ENCODE measurements at regions not wholly inside any gene's neighbourhood (a gene's known extent, or its start where the extent isn't known, plus 50 kb on each side); places are given as distances from the start of the nearest gene placed in this dataset.

DNA sequence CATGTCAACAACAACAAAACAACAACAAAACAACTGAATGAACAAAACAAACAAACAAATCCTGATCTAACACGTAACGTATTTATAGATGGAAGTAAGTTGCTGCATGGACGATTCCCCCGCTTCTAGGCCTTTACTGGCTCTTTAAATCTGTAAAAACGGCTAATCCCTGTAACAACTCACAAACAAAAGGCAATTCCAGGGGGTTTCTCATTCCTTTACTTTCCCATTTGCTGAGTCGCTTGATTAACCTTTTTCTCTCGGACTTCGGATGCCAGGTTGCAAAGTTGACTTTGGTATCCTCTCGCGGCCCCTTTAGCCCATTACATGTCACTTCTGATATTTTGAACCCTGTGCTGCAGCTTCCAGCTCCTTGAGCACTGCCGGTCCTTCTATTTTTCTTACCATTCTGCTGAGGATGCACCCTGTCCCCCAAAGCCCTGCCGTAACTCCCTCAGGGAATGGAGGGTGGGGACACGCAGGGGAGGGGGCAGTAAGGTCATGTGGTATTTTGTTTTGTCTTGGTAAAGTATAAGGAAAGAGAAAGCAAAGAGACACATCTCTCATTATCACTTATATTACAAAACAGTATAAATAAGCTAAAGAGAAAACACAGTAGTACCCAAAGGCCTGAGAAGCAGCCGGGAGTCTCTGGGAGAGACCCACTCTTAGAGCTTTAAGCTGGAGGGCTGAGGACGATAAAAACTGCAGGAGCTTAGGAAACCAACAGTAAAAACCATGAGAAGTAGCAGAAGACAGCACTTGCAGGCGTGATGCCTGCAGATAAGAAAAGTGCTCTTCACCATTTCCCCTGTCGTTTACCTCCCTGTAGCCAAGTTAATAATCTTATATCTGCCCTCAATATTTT lies 457.8 kb upstream of the ZNF717 start:
- intact Hi-C loops (cut with micrococcal nuclease; ENCODE audit: unreplicated experiment) = no loop called here
- in situ Hi-C loops (cut with HindIII; ENCODE audit: low pct_unique_long_range_greater_than_20kb, low sequenced_read_pairs) = no loop called here
- ATAC-seq = no peak
- ChIA-PET CTCF (no interaction called here), POLR2A (no interaction called here)
- H3K36me3 ChIP-seq (ENCODE audit: control insufficient read depth, insufficient read depth, low read length) = no peaks in the 10 kb centered on the region
- H3K9me3 ChIP-seq (ENCODE audit: control insufficient read depth, insufficient read depth, low read depth, low read length) = no peaks in the 10 kb centered on the region
- H3K4me1 ChIP-seq (ENCODE audit: control insufficient read depth, insufficient read depth, low read length) = no peaks in the 10 kb centered on the region
- no TSS peak for BruUV-seq (replicated peaks)
- H3K4me3 ChIP-seq (ENCODE audit: low read depth in 2 of 2, low read length in 2 of 2) = no peak overlapping the region
- H3K27ac ChIP-seq (ENCODE audit: low read length) = no peak overlapping the region
- TF ChIP-seq, protein P1, sequence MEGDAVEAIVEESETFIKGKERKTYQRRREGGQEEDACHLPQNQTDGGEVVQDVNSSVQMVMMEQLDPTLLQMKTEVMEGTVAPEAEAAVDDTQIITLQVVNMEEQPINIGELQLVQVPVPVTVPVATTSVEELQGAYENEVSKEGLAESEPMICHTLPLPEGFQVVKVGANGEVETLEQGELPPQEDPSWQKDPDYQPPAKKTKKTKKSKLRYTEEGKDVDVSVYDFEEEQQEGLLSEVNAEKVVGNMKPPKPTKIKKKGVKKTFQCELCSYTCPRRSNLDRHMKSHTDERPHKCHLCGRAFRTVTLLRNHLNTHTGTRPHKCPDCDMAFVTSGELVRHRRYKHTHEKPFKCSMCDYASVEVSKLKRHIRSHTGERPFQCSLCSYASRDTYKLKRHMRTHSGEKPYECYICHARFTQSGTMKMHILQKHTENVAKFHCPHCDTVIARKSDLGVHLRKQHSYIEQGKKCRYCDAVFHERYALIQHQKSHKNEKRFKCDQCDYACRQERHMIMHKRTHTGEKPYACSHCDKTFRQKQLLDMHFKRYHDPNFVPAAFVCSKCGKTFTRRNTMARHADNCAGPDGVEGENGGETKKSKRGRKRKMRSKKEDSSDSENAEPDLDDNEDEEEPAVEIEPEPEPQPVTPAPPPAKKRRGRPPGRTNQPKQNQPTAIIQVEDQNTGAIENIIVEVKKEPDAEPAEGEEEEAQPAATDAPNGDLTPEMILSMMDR (IDR thresholded peaks at IDR 0.05) = no peak
- TF ChIP-seq, protein P2, sequence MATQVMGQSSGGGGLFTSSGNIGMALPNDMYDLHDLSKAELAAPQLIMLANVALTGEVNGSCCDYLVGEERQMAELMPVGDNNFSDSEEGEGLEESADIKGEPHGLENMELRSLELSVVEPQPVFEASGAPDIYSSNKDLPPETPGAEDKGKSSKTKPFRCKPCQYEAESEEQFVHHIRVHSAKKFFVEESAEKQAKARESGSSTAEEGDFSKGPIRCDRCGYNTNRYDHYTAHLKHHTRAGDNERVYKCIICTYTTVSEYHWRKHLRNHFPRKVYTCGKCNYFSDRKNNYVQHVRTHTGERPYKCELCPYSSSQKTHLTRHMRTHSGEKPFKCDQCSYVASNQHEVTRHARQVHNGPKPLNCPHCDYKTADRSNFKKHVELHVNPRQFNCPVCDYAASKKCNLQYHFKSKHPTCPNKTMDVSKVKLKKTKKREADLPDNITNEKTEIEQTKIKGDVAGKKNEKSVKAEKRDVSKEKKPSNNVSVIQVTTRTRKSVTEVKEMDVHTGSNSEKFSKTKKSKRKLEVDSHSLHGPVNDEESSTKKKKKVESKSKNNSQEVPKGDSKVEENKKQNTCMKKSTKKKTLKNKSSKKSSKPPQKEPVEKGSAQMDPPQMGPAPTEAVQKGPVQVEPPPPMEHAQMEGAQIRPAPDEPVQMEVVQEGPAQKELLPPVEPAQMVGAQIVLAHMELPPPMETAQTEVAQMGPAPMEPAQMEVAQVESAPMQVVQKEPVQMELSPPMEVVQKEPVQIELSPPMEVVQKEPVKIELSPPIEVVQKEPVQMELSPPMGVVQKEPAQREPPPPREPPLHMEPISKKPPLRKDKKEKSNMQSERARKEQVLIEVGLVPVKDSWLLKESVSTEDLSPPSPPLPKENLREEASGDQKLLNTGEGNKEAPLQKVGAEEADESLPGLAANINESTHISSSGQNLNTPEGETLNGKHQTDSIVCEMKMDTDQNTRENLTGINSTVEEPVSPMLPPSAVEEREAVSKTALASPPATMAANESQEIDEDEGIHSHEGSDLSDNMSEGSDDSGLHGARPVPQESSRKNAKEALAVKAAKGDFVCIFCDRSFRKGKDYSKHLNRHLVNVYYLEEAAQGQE (IDR thresholded peaks at IDR 0.05; ENCODE audit: insufficient read depth in 1 of 2, low read depth in 2 of 2, low read length in 1 of 2) = no peak
- TF ChIP-seq POLR2AphosphoS5 (IDR thresholded peaks at IDR 0.05; ENCODE audit: low read depth, low read length) = no peak
- no peak for TF ChIP-seq TCF7L2 (IDR thresholded peaks at IDR 0.05; ENCODE audit: low read depth, low read length)
- TF ChIP-seq SIN3A (IDR thresholded peaks at IDR 0.05; ENCODE audit: borderline replicate concordance, insufficient read depth, low read depth, low read length) = no peak
- DNase-seq (ENCODE audit: low read depth, low spot score) = no peak
- no peaks in the 10 kb centered on the region for H3K27me3 ChIP-seq (ENCODE audit: control insufficient read depth, insufficient read depth, low read length)

DNA sequence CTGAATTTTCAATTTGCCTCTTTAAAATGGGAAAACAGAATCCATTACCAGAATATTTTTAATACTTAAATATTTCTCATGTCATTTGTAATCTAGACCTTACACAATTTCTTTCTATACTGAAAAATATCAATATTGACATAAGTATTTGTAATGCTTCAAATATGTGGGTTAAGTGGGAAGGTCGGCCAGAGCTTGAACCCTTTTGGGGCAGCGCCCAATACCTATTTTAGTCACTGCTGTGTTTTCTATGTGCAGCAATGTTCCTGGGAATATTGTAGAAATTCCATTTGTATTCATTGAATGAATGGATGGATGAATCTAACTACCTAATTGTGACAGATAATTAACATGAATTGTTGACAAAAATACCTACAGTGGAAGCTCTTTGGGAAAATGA lies 459.7 kb upstream of the ZNF717 start:
- Histone ChIP-seq H3K27me3 (ENCODE audit: control insufficient read depth, insufficient read depth, low read length) (no peaks in the 10 kb centered on the region), H3K27ac (ENCODE audit: low read length) (no peak overlapping the region), H3K9me3 (ENCODE audit: control insufficient read depth, insufficient read depth, low read depth, low read length) (no peaks in the 10 kb centered on the region), H3K36me3 (ENCODE audit: control insufficient read depth, insufficient read depth, low read length) (no peaks in the 10 kb centered on the region), H3K4me3 (ENCODE audit: low read depth in 2 of 2, low read length in 2 of 2) (no peak overlapping the region), H3K4me1 (ENCODE audit: control insufficient read depth, insufficient read depth, low read length) (no peaks in the 10 kb centered on the region)
- in situ Hi-C loops (cut with HindIII; ENCODE audit: low pct_unique_long_range_greater_than_20kb, low sequenced_read_pairs) = no loop called here
- POLR2A ChIA-PET = no interaction called here
- no TSS peak for BruUV-seq (replicated peaks)
- no peak for TF ChIP-seq POLR2AphosphoS5 (IDR thresholded peaks at IDR 0.05; ENCODE audit: low read depth, low read length)
- TF ChIP-seq, protein P2 (IDR thresholded peaks at IDR 0.05; ENCODE audit: insufficient read depth in 1 of 2, low read depth in 2 of 2, low read length in 1 of 2) = no peak
- TF ChIP-seq SIN3A (IDR thresholded peaks at IDR 0.05; ENCODE audit: borderline replicate concordance, insufficient read depth, low read depth, low read length) = no peak
- TF ChIP-seq, protein P1 (IDR thresholded peaks at IDR 0.05) = no peak
- TF ChIP-seq TCF7L2 (IDR thresholded peaks at IDR 0.05; ENCODE audit: low read depth, low read length) = no peak
- ATAC-seq = no peak
- CTCF ChIA-PET = no interaction called here
- DNase-seq (ENCODE audit: low read depth, low spot score) = no peak
- intact Hi-C loops (cut with micrococcal nuclease; ENCODE audit: unreplicated experiment) = no loop called here

All from Panc1 (cell line).